ENCODE measurements at regions not wholly inside any gene's neighbourhood (a gene's known extent, or its start where the extent isn't known, plus 50 kb on each side); places are given as distances from the start of the nearest gene placed in this dataset.

DNA sequence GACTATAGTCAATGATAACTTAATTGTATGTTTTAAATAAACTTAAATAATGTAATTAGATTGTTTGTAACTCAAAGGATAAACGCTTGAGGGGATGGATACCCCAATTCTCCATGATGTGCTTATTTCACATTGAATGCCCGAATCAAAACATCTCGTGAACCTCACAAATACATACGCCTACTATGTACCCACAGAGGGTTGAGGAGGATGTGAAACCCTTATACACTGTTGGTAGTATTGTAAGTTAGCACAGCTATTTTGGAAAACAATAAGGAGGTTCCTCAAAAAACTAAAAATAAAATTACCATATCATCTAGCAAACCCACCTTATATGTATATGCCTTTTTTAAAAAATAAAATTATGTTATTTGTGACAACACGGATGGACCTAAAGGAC, 198.6 kb downstream of the MRPL39 start:
- no peaks in the 10 kb centered on the region for H3K4me1 ChIP-seq
- WGBS, 2 donors (ENCODE audit: low coverage in 1 of 2) = 71 to 87% methylated on average over 5 of the region's 5 CpGs
- in situ Hi-C loops (cut with MboI; ENCODE audit: low pct_ligation_motif_present in 1 of 4, low pct_unique_long_range_greater_than_20kb in 1 of 4, low sequenced_read_pairs in 3 of 4) (no loop called here), intact Hi-C loops (cut with DNase I; ENCODE audit: low total_unique reads) (no loop called here)
- H3K27me3 ChIP-seq = no peaks in the 10 kb centered on the region
- H3K9me3 ChIP-seq = no peaks in the 10 kb centered on the region
- no peak overlapping the region for H3K4me3 ChIP-seq
- H3K36me3 ChIP-seq = no peaks in the 10 kb centered on the region
- DNase-seq = no peak
- no peak overlapping the region for H3K27ac ChIP-seq
- TF ChIP-seq POLR2A (IDR thresholded peaks at IDR 0.05) (no peak), POLR2AphosphoS5 (IDR thresholded peaks at IDR 0.05) (no peak), EP300 (IDR thresholded peaks at IDR 0.05; ENCODE audit: low read depth) (no peak)
- TF ChIP-seq, protein P1, sequence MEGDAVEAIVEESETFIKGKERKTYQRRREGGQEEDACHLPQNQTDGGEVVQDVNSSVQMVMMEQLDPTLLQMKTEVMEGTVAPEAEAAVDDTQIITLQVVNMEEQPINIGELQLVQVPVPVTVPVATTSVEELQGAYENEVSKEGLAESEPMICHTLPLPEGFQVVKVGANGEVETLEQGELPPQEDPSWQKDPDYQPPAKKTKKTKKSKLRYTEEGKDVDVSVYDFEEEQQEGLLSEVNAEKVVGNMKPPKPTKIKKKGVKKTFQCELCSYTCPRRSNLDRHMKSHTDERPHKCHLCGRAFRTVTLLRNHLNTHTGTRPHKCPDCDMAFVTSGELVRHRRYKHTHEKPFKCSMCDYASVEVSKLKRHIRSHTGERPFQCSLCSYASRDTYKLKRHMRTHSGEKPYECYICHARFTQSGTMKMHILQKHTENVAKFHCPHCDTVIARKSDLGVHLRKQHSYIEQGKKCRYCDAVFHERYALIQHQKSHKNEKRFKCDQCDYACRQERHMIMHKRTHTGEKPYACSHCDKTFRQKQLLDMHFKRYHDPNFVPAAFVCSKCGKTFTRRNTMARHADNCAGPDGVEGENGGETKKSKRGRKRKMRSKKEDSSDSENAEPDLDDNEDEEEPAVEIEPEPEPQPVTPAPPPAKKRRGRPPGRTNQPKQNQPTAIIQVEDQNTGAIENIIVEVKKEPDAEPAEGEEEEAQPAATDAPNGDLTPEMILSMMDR (IDR thresholded peaks at IDR 0.05) = no peak

DNA sequence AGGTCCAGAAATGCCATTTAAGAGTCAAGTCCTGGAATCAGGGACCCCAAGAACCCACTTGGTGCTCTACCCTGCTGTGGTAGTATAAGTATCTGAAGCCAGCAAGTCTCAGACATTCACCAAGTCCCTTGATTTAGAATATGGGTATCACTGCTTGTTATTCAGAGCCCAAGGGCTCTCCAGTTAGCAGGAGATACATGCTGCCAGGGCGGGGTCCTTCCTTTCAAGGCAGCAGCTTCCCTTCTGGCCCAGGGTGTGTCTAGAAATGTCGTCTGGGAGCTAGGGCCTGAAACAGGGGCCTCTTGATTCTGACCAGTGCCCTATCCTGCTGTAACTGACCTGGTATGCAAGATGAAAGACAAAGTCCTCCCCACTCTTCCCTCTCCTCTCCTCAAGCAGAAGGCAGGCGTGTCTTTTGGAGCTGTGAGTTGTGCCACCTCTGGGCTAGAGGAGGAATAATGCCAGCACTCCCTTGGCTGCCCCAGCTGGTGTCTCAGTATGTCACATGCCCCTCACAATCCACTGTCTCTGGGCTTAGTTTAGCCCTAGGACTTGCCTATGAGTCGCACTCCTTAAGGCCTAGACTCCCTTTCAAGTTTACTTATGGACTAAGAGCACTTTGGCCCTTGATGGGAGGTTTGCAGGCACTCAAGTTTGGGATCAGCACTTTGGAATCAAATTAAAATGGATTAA, 200.2 kb downstream of the MRPL39 start:
- H3K4me3 ChIP-seq = no peak overlapping the region
- DNase-seq = no peak
- no peaks in the 10 kb centered on the region for H3K36me3 ChIP-seq
- no peak overlapping the region for H3K27ac ChIP-seq
- intact Hi-C loops (cut with DNase I; ENCODE audit: low total_unique reads) = no loop called here
- 74% methylated on average over 4 of the region's 4 CpGs; no CpG with 5 or more reads in 1 of the 2 donors for WGBS, 2 donors (ENCODE audit: low coverage in 1 of 2)
- in situ Hi-C loops (cut with MboI; ENCODE audit: low pct_ligation_motif_present in 1 of 4, low pct_unique_long_range_greater_than_20kb in 1 of 4, low sequenced_read_pairs in 3 of 4) = no loop called here
- TF ChIP-seq POLR2A (IDR thresholded peaks at IDR 0.05) (no peak), POLR2AphosphoS5 (IDR thresholded peaks at IDR 0.05) (no peak), EP300 (IDR thresholded peaks at IDR 0.05; ENCODE audit: low read depth) (no peak)
- TF ChIP-seq, protein P1 (IDR thresholded peaks at IDR 0.05) = no peak
- H3K27me3 ChIP-seq = no peaks in the 10 kb centered on the region
- no peaks in the 10 kb centered on the region for H3K9me3 ChIP-seq
- no peaks in the 10 kb centered on the region for H3K4me1 ChIP-seq

GRCh38 chr21:25405984-25406383, 201.3 kb downstream of the MRPL39 start:
- H3K27me3 ChIP-seq = no peaks in the 10 kb centered on the region
- no peaks in the 10 kb centered on the region for H3K36me3 ChIP-seq
- H3K9me3 ChIP-seq = no peaks in the 10 kb centered on the region
- no peak overlapping the region for H3K4me3 ChIP-seq
- H3K4me1 ChIP-seq = no peaks in the 10 kb centered on the region
- no peak for DNase-seq
- in situ Hi-C loops (cut with MboI; ENCODE audit: low pct_ligation_motif_present in 1 of 4, low pct_unique_long_range_greater_than_20kb in 1 of 4, low sequenced_read_pairs in 3 of 4) (no loop called here), intact Hi-C loops (cut with DNase I; ENCODE audit: low total_unique reads) (no loop called here)
- H3K27ac ChIP-seq = no peak overlapping the region
- TF ChIP-seq POLR2AphosphoS5 (IDR thresholded peaks at IDR 0.05) = no peak
- TF ChIP-seq, protein P1 (IDR thresholded peaks at IDR 0.05) = no peak
- TF ChIP-seq EP300 (IDR thresholded peaks at IDR 0.05; ENCODE audit: low read depth) = no peak
- no peak for TF ChIP-seq POLR2A (IDR thresholded peaks at IDR 0.05)

- Histone ChIP-seq H3K9me3 (no peaks in the 10 kb centered on the region), H3K36me3 (no peaks in the 10 kb centered on the region), H3K4me3 (no peak overlapping the region), H3K27ac (no peak overlapping the region), H3K27me3 (no peaks in the 10 kb centered on the region), H3K4me1 (no peaks in the 10 kb centered on the region)
- in situ Hi-C loops (cut with MboI; ENCODE audit: low pct_ligation_motif_present in 1 of 4, low pct_unique_long_range_greater_than_20kb in 1 of 4, low sequenced_read_pairs in 3 of 4) = no loop called here
- intact Hi-C loops (cut with DNase I; ENCODE audit: low total_unique reads) = no loop called here
- 75% methylated on average over 7 of the region's 7 CpGs; no CpG with 5 or more reads in 1 of the 2 donors for WGBS, 2 donors (ENCODE audit: low coverage in 1 of 2)
- no peak for DNase-seq
- TF ChIP-seq POLR2A (IDR thresholded peaks at IDR 0.05) (no peak), POLR2AphosphoS5 (IDR thresholded peaks at IDR 0.05) (no peak), EP300 (IDR thresholded peaks at IDR 0.05; ENCODE audit: low read depth) (no peak)
- TF ChIP-seq, protein P1 (IDR thresholded peaks at IDR 0.05) = no peak
These were observed 204.9 kb downstream of the MRPL39 start for GRCh38 chr21:25402134-25402961.

All from transverse colon (tissue), 4 donors.